Activated naive CD8-positive, alpha-beta T cell treated with anti-CD3 and anti-CD28 coated beads for 36 hours (primary cell): ENCODE measurements at regions not wholly inside any gene's neighbourhood (a gene's known extent, or its start where the extent isn't known, plus 50 kb on each side); places are given as distances from the start of the nearest gene placed in this dataset.

Source experiments
- DNase-seq: peaks from one replicate; pipeline ENCODE4 v3.0.0; 2021
- H3K27ac Mint-ChIP-seq: one replicate; pipeline ENCODE4 v1.8.0; 2022; ENCODE audit warnings: mild to moderate bottlenecking, moderate library complexity, mixed read lengths
- H3K27me3 Mint-ChIP-seq: one replicate; pipeline ENCODE4 v1.8.0; 2022; ENCODE audit warnings: mild to moderate bottlenecking, mixed read lengths
- H3K36me3 Mint-ChIP-seq: one replicate; pipeline ENCODE4 v1.8.0; 2021; ENCODE audit warnings: mild to moderate bottlenecking, mixed read lengths
- H3K4me1 Mint-ChIP-seq: one replicate; pipeline ENCODE4 v1.8.0; 2021; ENCODE audit warnings: mixed read lengths
- H3K4me3 Mint-ChIP-seq: one replicate; pipeline ENCODE4 v1.8.0; 2022; ENCODE audit warnings: mild to moderate bottlenecking, moderate library complexity, mixed read lengths
- H3K9me3 Mint-ChIP-seq: one replicate; pipeline ENCODE4 v1.8.0; 2022; ENCODE audit warnings: mixed read lengths

- Mint-ChIP-seq H3K4me3 (no peak overlapping the region), H3K27ac (no peak overlapping the region), H3K9me3 (no peaks in the 10 kb centered on the region), H3K4me1 (peaks cover 15% of the 10 kb centered on the region), H3K36me3 (no peaks in the 10 kb centered on the region), H3K27me3 (no peaks in the 10 kb centered on the region)
- no peak for DNase-seq
Measured at GRCh38 chr3:112744106-112744505, 102.6 kb downstream of the CD200R1L start.

DNA sequence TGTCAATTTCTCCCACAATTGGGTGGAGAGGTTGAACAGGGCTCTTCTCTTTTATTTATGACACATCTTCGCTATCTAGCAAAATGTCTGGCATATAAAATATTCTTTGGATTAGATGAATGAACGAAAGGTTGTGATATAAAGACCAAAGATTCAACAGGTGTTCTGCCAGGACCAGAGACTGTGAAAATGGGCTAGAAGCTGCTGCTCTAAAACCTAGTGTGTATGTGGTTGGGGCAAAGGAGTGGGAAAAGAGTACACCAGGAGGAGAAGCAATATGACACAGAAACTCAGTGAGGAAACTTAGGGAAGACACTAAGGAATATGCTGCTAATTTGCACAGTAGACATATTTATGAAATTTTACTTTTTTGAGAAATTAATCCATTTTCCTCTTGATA lies 102.0 kb upstream of the CCDC80 start:
- Mint-ChIP-seq H3K27ac (no peak overlapping the region), H3K9me3 (no peaks in the 10 kb centered on the region), H3K27me3 (no peaks in the 10 kb centered on the region), H3K36me3 (no peaks in the 10 kb centered on the region), H3K4me1 (peaks cover 18% of the 10 kb centered on the region), H3K4me3 (no peak overlapping the region)
- DNase-seq: no peak

- Mint-ChIP-seq H3K27me3 (no peaks in the 10 kb centered on the region), H3K4me1 (peaks cover 21% of the 10 kb centered on the region), H3K36me3 (no peaks in the 10 kb centered on the region), H3K4me3 (no peak overlapping the region), H3K9me3 (no peaks in the 10 kb centered on the region), H3K27ac (no peak overlapping the region)
- DNase-seq: no peak
Measured at GRCh38 chr3:112741983-112742382, 101.0 kb upstream of the CCDC80 start.

DNA sequence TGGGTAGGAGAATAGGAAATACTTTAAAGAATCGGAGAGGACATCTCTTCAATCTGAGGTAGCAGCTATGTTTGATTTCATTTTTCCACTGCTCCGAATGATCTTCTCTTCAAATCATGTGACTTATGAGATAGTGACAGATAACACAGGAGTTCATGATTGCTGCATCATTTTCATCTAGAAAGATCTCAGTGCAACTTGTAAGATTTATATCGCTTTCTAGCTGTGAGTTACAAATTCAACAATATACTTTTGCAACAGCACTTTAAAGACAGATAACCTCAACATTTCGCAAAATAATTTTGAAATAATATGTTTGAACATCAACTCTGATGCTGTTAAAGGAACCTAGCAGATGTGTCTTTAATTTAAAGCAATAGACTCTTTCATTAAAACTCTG lies 99.9 kb upstream of the CCDC80 start:
- Mint-ChIP-seq H3K4me3 (no peak overlapping the region), H3K4me1 (peaks cover 30% of the 10 kb centered on the region), H3K27me3 (no peaks in the 10 kb centered on the region), H3K9me3 (no peaks in the 10 kb centered on the region), H3K36me3 (no peaks in the 10 kb centered on the region), H3K27ac (no peak overlapping the region)
- no peak for DNase-seq

DNA sequence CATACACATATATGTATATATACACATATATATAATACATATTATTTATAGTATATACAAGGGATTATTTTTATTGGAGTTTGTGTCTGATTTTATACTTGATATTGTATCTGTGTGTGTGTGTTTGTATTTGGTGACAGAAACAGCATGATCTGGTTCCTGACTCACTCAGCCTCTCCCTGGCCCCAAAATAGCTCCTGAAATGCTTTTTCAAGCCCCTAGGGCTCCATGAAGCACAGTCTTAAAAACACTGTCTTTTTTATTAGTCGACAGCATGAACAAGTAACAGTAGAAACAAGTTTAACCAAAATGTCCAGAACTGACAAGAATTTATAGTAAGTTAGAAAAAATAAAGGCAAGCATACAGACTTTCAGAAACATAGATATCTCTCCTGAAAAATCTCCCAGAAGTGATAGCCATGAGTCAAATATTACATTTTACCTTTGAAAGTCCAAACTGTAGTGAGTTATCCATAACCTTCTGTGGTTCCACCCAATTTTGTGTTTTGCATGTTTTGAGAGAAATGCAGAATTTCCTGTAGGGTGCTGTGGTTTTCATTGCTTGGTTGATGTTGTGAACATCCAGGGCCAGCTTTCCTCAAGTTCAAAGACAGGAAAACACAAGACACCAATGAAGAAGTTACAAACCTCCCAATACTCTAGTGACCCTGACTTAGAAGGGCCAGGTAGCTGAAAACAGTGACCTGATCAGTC lies 98.5 kb upstream of the CCDC80 start:
- H3K9me3 Mint-ChIP-seq: no peaks in the 10 kb centered on the region
- no peak overlapping the region for H3K27ac Mint-ChIP-seq
- no peaks in the 10 kb centered on the region for H3K27me3 Mint-ChIP-seq
- no peak for DNase-seq
- no peaks in the 10 kb centered on the region for H3K36me3 Mint-ChIP-seq
- H3K4me1 Mint-ChIP-seq: peaks cover 35% of the 10 kb centered on the region
- no peak overlapping the region for H3K4me3 Mint-ChIP-seq

GRCh38 chr3:112738366-112738765 lies 97.4 kb upstream of the CCDC80 start:
- peaks cover 35% of the 10 kb centered on the region for H3K4me1 Mint-ChIP-seq
- no peak overlapping the region for H3K27ac Mint-ChIP-seq
- no peak for DNase-seq

DNA sequence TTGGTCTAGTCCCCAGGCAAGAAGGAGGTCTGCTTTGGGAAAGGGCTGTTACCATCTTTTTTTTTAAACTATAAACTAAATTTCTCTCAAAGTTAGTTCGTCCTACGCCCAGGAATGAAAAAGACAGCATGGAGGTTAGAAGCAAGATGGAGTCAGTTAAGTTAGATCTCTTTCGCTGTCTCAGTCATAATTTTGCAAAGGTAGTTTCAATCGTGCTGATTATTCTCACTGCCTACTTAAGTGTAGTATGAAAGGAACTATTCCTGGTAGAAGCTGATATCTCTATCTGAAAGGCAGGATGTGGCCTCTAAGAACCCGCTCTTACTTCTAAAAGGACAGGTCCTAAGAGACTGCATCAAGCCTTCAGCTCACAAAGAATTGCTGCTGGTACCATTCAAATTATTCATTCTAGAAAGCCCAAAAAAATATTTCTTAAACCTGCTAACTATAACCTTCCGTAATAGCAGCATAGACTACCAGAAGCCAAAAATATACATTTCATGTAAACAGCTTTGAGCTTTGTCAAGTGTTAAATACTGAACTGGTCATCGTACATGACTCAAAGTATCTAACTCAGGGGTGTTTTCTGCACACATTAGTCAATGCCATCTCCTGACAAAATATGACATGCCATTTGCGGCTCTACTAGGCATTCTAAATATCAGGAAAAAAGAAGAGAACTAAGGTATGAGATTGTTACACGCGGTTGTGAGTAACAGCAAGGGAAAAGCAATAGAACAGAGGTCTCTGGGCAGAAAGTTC lies 96.0 kb upstream of the CCDC80 start:
- Mint-ChIP-seq H3K27me3 (no peaks in the 10 kb centered on the region), H3K27ac (no peak overlapping the region), H3K4me3 (no peak overlapping the region), H3K36me3 (no peaks in the 10 kb centered on the region), H3K4me1 (peaks cover 35% of the 10 kb centered on the region), H3K9me3 (no peaks in the 10 kb centered on the region)
- no peak for DNase-seq

More at GRCh38 chr3:112738366-112738765, 97.4 kb upstream of the CCDC80 start:
- Mint-ChIP-seq H3K27me3 (no peaks in the 10 kb centered on the region), H3K36me3 (no peaks in the 10 kb centered on the region), H3K9me3 (no peaks in the 10 kb centered on the region), H3K4me3 (no peak overlapping the region)

DNA sequence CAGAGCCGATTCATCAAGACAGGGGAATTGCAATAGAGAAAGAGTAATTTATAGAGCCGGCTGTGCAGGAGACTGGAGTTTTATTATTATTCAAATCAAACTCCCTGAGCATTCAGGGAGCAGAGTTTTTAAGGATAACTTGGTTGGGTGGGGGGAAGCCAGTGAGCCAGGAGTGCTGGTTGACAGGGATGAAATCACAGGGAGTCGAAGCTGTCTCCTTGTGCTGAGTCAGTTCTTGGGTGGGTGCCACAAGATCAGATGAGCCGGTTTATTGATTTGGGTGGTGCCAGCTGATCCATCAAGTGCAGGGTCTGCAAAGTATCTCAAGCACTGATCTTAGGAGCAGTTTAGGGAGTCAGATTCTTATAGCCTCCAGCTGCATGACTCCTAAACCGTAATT lies 95.4 kb upstream of the CCDC80 start:
- DNase-seq: no peak
- Mint-ChIP-seq H3K27me3 (no peaks in the 10 kb centered on the region), H3K4me3 (no peak overlapping the region), H3K4me1 (peaks cover 35% of the 10 kb centered on the region), H3K27ac (peak overlapping the region; percentile 29), H3K9me3 (no peaks in the 10 kb centered on the region), H3K36me3 (no peaks in the 10 kb centered on the region)

DNA sequence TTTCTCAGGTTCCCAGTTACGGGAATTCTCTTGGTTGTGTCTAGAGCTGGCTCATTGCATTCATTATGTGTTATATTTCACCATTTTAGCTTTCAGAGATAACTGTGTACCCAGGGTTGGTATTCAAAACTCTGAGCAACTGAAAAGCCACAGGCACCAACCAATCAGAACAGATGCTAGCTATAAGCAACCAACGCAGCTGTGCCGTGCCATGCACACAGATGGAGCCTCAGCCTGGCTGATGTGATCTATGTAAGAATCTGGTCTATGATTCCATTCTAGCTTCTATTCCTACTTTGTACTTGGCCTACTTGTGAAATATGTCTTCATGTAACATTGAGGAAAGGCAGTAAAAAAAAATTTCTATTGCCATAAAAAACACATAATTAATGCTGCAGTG lies 95.0 kb upstream of the CCDC80 start:
- H3K4me1 Mint-ChIP-seq: peaks cover 35% of the 10 kb centered on the region
- no peaks in the 10 kb centered on the region for H3K27me3 Mint-ChIP-seq
- H3K36me3 Mint-ChIP-seq: no peaks in the 10 kb centered on the region
- no peaks in the 10 kb centered on the region for H3K9me3 Mint-ChIP-seq
- H3K4me3 Mint-ChIP-seq: no peak overlapping the region
- H3K27ac Mint-ChIP-seq: peak overlapping the region; percentile 29
- no peak for DNase-seq

DNA sequence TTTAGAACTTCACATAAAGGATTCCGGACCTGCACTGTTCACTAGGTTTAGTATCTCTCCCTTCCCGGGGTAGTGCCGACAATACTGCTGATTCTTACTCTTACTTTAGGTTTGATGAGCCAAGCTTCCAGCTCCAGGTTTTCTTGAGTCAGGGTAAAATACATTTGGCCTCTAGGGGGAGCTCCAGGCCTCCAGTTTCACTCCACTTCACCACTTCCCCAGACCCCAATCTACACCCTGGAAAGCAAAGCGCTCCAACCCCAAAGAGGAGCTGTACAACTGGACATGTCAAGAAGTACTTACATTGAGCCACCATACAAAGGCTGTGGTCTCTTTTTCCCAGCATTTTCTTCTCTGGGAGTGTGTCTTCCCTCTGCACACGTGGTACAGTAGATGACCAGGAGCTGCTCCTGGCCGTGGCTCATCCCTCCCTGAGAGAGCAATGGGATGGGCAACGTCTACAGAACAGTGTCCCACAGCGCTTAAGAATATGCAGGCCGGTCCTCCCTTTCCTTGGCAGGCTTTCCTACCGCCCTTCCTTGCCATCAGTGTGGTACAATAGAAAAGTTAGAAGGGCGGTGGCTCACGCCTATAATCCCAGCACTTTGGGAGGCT lies 93.9 kb upstream of the CCDC80 start:
- H3K27ac Mint-ChIP-seq: no peak overlapping the region
- H3K27me3 Mint-ChIP-seq: no peaks in the 10 kb centered on the region
- no peaks in the 10 kb centered on the region for H3K36me3 Mint-ChIP-seq

GRCh38 chr3:112734171-112734570 lies 93.2 kb upstream of the CCDC80 start:
- Mint-ChIP-seq H3K36me3 (no peaks in the 10 kb centered on the region), H3K4me1 (peaks cover 21% of the 10 kb centered on the region)
- DNase-seq: no peak

More for the DNA sequence above, 93.9 kb upstream of the CCDC80 start:
- Mint-ChIP-seq H3K9me3 (no peaks in the 10 kb centered on the region), H3K4me1 (peaks cover 27% of the 10 kb centered on the region), H3K4me3 (no peak overlapping the region)
- peak; percentile 46 for DNase-seq

GRCh38 chr3:112730210-112730609 lies 89.3 kb upstream of the CCDC80 start:
- no peaks in the 10 kb centered on the region for H3K36me3 Mint-ChIP-seq
- no peak for DNase-seq
- H3K9me3 Mint-ChIP-seq: no peaks in the 10 kb centered on the region
- H3K27ac Mint-ChIP-seq: no peak overlapping the region
- peaks cover 6% of the 10 kb centered on the region for H3K4me1 Mint-ChIP-seq
- no peak overlapping the region for H3K4me3 Mint-ChIP-seq
- H3K27me3 Mint-ChIP-seq: no peaks in the 10 kb centered on the region

More at GRCh38 chr3:112734171-112734570, 93.2 kb upstream of the CCDC80 start:
- Mint-ChIP-seq H3K9me3 (no peaks in the 10 kb centered on the region), H3K27ac (no peak overlapping the region), H3K4me3 (no peak overlapping the region), H3K27me3 (no peaks in the 10 kb centered on the region)

DNA sequence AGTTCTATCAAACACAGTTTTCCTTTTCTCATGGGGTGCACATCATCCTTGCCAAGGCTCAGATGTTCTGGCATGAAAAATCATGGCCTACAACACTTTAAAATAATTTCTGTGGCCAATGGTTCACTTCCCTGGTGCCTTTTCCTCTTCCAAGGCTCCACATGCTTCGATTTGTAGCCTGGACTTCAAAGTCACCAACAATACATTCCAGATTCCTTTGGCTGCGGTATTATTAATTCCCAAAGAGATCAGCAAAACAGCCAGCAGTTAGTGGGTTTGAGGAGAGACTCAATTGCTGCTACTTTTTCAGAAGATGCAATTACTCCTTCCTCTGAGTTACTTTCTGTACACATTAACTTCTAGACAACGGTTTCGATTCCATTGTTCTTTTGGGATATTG lies 80.3 kb upstream of the CCDC80 start:
- no peaks in the 10 kb centered on the region for H3K27me3 Mint-ChIP-seq
- no peaks in the 10 kb centered on the region for H3K4me1 Mint-ChIP-seq

DNA sequence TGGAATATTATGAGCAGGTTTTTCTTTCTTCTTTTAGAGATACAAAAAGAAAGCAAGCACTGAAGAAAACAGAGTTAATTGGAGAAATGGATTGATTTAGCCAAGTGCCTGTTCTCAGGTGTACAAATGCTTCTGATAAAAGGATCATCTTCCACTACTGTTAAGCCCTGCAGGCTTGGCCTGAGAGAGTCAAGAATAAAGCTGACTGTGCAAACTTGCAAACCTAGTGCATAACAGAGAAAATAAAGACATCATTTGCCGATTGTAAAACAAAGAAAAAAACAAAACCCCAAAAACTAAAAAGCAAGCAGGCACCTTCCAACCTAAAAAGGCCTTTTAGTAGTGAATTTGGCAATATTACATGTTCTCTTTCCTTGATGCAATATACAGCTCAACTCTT lies 78.0 kb upstream of the CCDC80 start:
- H3K4me3 Mint-ChIP-seq: no peak overlapping the region
- H3K27me3 Mint-ChIP-seq: no peaks in the 10 kb centered on the region
- H3K4me1 Mint-ChIP-seq: no peaks in the 10 kb centered on the region
- no peaks in the 10 kb centered on the region for H3K9me3 Mint-ChIP-seq
- no peak for DNase-seq
- H3K27ac Mint-ChIP-seq: no peak overlapping the region
- no peaks in the 10 kb centered on the region for H3K36me3 Mint-ChIP-seq

More for the DNA sequence above, 80.3 kb upstream of the CCDC80 start:
- Mint-ChIP-seq H3K27ac (no peak overlapping the region), H3K4me3 (no peak overlapping the region), H3K36me3 (no peaks in the 10 kb centered on the region), H3K9me3 (no peaks in the 10 kb centered on the region)
- DNase-seq: no peak

GRCh38 chr3:112718516-112718915 lies 77.6 kb upstream of the CCDC80 start:
- H3K27ac Mint-ChIP-seq: no peak overlapping the region
- H3K4me3 Mint-ChIP-seq: no peak overlapping the region
- no peak for DNase-seq
- no peaks in the 10 kb centered on the region for H3K27me3 Mint-ChIP-seq
- no peaks in the 10 kb centered on the region for H3K36me3 Mint-ChIP-seq
- no peaks in the 10 kb centered on the region for H3K9me3 Mint-ChIP-seq
- no peaks in the 10 kb centered on the region for H3K4me1 Mint-ChIP-seq
